ENCODE measurements at regions not wholly inside any gene's neighbourhood (a gene's known extent, or its start where the extent isn't known, plus 50 kb on each side); places are given as distances from the start of the nearest gene placed in this dataset.

DNA sequence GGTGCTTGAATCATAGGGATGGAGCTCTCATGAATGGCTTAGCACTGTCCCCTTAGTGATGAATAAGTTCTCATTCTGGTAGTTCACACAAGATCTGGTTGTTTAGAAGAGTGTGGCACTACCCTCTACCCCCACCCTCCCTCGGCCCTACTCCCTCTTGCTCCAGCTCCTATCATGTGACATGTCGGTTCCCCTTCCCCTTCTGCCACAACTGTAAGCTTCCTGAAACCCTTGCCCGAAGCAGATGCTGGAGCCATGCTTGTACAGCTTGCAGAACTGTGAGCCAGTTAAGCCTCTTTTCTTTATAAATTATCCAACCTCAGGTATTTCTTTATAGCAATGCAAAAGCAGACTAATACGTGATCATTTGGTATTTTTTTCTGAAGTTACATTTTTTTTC lies 1012.6 kb downstream of the BCL11A start:
- TF ChIP-seq, protein P1, sequence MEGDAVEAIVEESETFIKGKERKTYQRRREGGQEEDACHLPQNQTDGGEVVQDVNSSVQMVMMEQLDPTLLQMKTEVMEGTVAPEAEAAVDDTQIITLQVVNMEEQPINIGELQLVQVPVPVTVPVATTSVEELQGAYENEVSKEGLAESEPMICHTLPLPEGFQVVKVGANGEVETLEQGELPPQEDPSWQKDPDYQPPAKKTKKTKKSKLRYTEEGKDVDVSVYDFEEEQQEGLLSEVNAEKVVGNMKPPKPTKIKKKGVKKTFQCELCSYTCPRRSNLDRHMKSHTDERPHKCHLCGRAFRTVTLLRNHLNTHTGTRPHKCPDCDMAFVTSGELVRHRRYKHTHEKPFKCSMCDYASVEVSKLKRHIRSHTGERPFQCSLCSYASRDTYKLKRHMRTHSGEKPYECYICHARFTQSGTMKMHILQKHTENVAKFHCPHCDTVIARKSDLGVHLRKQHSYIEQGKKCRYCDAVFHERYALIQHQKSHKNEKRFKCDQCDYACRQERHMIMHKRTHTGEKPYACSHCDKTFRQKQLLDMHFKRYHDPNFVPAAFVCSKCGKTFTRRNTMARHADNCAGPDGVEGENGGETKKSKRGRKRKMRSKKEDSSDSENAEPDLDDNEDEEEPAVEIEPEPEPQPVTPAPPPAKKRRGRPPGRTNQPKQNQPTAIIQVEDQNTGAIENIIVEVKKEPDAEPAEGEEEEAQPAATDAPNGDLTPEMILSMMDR (IDR thresholded peaks at IDR 0.05; ENCODE audit: low read depth, low read length), result no peak
- no peaks in the 10 kb centered on the region for H3K36me3 ChIP-seq
- DNase-seq (ENCODE audit: low read depth in 1 of 2, low spot score in 1 of 2), result no peak
- H3K4me1 ChIP-seq (ENCODE audit: low read depth), result no peaks in the 10 kb centered on the region
- no peak overlapping the region for H3K4me3 ChIP-seq
- no peaks in the 10 kb centered on the region for H3K9me3 ChIP-seq (ENCODE audit: low read depth)
- H3K27ac ChIP-seq, result no peak overlapping the region
- no peaks in the 10 kb centered on the region for H3K27me3 ChIP-seq

DNA sequence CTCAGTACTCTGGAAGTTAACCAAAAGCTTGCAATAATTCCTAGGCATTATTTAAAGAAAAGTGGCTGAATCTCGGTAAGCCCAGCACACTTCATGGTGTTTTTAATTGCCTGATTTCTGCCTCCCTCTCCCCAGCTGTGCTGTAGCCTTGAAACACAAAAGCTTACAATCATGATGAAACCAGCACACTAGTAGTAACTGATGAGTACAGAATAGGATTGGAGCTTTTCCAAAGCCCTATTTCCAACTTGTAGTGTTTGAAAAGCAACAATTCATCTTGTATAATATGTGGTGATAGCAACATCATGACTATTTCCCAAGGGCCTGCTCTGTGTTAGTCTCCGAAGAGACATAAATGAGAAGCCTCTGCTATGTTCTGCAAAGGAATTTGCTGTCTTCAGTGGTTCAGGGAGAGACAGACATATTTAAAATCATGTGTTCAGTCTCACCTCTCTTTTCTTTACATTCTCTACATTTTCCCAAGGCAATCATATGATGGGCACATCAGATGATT lies 1015.0 kb downstream of the BCL11A start:
- H3K27me3 ChIP-seq, result no peaks in the 10 kb centered on the region
- no peaks in the 10 kb centered on the region for H3K36me3 ChIP-seq
- DNase-seq (ENCODE audit: low read depth in 1 of 2, low spot score in 1 of 2), result no peak
- H3K27ac ChIP-seq, result no peak overlapping the region
- TF ChIP-seq, protein P1 (IDR thresholded peaks at IDR 0.05; ENCODE audit: low read depth, low read length), result no peak
- no peaks in the 10 kb centered on the region for H3K9me3 ChIP-seq (ENCODE audit: low read depth)
- no peak overlapping the region for H3K4me3 ChIP-seq
- no peaks in the 10 kb centered on the region for H3K4me1 ChIP-seq (ENCODE audit: low read depth)

DNA sequence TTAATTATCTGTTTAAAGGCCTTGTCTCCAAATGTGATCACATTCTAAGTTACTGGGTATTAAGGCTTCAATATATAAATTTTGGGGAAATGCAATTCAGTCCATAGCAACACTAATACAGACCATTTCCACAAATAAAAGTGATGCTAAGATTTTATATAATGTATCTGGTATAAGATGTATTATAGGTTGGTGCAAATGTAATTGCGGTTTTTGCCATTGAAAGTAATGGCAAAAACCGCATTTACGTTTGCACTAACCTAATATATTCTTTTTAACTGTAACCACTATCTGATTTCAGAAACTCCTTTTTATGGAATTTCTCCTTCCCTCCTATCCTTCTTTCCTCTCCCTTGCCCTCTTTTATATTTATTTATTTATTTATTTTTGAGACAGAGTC lies 1020.6 kb downstream of the BCL11A start:
- Histone ChIP-seq H3K27ac (no peak overlapping the region), H3K4me1 (ENCODE audit: low read depth) (no peaks in the 10 kb centered on the region), H3K36me3 (no peaks in the 10 kb centered on the region), H3K27me3 (no peaks in the 10 kb centered on the region), H3K4me3 (no peak overlapping the region), H3K9me3 (ENCODE audit: low read depth) (no peaks in the 10 kb centered on the region)
- no peak for DNase-seq (ENCODE audit: low read depth in 1 of 2, low spot score in 1 of 2)
- TF ChIP-seq, protein P1 (IDR thresholded peaks at IDR 0.05; ENCODE audit: low read depth, low read length), result no peak

DNA sequence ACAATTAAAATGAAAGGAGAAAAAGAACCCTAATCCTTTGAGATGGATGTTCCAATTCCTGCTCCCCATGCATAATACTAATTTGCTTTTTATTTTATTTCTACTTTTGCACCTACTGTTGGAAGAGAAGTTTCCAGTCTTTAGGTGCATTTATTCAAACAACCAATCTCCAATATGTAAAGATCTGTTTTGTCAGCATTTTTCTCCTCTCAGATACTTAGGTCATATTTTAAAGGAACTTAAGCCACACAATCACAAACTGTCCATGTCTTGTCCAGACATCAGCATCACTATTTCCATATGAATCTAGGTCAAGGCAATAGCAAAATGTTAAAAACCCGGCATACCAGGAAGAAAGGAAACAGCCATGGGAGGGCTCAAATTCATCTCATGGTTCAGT lies 1023.2 kb downstream of the BCL11A start:
- H3K36me3 ChIP-seq, result no peaks in the 10 kb centered on the region
- TF ChIP-seq, protein P1 (IDR thresholded peaks at IDR 0.05; ENCODE audit: low read depth, low read length), result no peak
- H3K9me3 ChIP-seq (ENCODE audit: low read depth), result no peaks in the 10 kb centered on the region
- H3K4me1 ChIP-seq (ENCODE audit: low read depth), result no peaks in the 10 kb centered on the region
- DNase-seq (ENCODE audit: low read depth in 1 of 2, low spot score in 1 of 2), result no peak
- H3K4me3 ChIP-seq, result no peak overlapping the region
- no peak overlapping the region for H3K27ac ChIP-seq
- H3K27me3 ChIP-seq, result no peaks in the 10 kb centered on the region

DNA sequence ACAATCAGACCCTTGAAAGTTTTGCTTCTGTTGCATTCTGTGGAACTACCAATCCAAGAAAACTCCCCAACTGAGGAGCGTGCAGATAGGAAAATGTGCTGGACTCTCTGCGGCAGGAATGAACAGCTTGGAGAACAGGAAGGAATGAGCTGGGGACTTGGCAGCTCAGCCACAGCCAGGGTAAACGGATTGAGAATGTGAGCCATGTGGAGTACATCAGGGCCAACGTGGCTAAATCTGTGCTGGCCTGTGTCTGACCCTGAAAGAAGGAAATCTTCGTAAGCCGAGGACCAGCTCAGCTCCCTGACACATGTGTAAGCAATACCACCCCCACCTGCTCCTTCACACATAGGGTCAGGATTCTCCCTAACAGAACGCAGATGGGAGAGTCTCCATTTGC lies 1023.7 kb downstream of the BCL11A start:
- TF ChIP-seq, protein P1 (IDR thresholded peaks at IDR 0.05; ENCODE audit: low read depth, low read length), result no peak

DNA sequence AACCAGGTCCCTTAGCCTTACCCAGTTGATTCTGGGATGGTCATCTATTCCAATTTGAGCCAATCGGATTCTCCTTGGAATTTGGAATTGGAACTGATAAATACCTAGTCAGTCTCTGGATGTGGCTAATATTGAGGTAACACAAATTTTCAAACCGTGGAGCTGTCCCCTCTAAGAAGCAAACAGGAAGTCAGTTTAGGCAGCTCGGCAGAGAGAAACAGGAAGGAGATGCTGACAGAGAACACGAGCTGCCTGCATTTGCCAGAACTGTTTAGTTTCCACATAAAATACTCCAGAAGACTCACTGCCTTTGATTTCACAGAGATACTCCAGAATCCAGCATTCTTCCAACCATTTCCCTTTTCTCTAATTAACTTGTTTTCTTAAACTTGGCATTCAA lies 1024.9 kb downstream of the BCL11A start:
- Histone ChIP-seq H3K36me3 (no peaks in the 10 kb centered on the region), H3K27ac (no peak overlapping the region), H3K9me3 (ENCODE audit: low read depth) (no peaks in the 10 kb centered on the region), H3K27me3 (no peaks in the 10 kb centered on the region), H3K4me3 (no peak overlapping the region), H3K4me1 (ENCODE audit: low read depth) (no peaks in the 10 kb centered on the region)
- TF ChIP-seq, protein P1 (IDR thresholded peaks at IDR 0.05; ENCODE audit: low read depth, low read length), result no peak
- DNase-seq (ENCODE audit: low read depth in 1 of 2, low spot score in 1 of 2), result no peak

More for the DNA sequence above, 1023.7 kb downstream of the BCL11A start:
- Histone ChIP-seq H3K27me3 (no peaks in the 10 kb centered on the region), H3K36me3 (no peaks in the 10 kb centered on the region), H3K27ac (no peak overlapping the region), H3K9me3 (ENCODE audit: low read depth) (no peaks in the 10 kb centered on the region), H3K4me1 (ENCODE audit: low read depth) (no peaks in the 10 kb centered on the region), H3K4me3 (no peak overlapping the region)
- no peak for DNase-seq (ENCODE audit: low read depth in 1 of 2, low spot score in 1 of 2)
